OCI-LY7 (cell line): ENCODE measurements at regions not wholly inside any gene's neighbourhood (a gene's known extent, or its start where the extent isn't known, plus 50 kb on each side); places are given as distances from the start of the nearest gene placed in this dataset.

Experiments used
- BruUV-seq: library from RNA; stranded (reverse); fragments of 400-500 nt; replicated peaks from 2 replicates; lab custom pipeline; 2021; lab: Mats Ljungman, UMichigan
- CTCF ChIA-PET: fragments of 300-600 bp; sonication (Branson Sonifier 250); formaldehyde crosslinking; loops from one replicate; lab custom pipeline; 2022; ENCODE audit warnings: antibody characterized with exemption; ENCODE audit not compliant: unreplicated experiment; lab: Charles Lee
- POLR2A ChIA-PET: fragments of 300-600 bp; sonication (Branson Sonifier 250); formaldehyde crosslinking; loops from one replicate; lab custom pipeline; 2022; ENCODE audit warnings: antibody characterized with exemption; lab: Charles Lee
- DNase-seq: peaks from one replicate; pipeline ENCODE4 v3.0.0-alpha.2; 2015; ENCODE audit warnings: low spot score
- H2AFZ ChIP-seq: fragments of 200-600 bp; sonication (generic), shearing (Covaris generic); 2 replicates; pipeline ENCODE4 v1.6.1; 2014; ENCODE audit warnings: mild to moderate bottlenecking, antibody characterized with exemption, low read length, moderate library complexity
- H3K27ac ChIP-seq: fragments of 200-600 bp; sonication (generic); 2 replicates; pipeline ENCODE4 v1.5.1; 2014; ENCODE audit warnings: mixed run types, low read depth, mild to moderate bottlenecking, moderate library complexity, low read length, inconsistent platforms; ENCODE audit not compliant: poor library complexity, severe bottlenecking
- H3K36me3 ChIP-seq: fragments of 200-600 bp; sonication (generic); 2 replicates; pipeline ENCODE4 v1.6.1; 2014; ENCODE audit warnings: mild to moderate bottlenecking, antibody characterized with exemption, low read length, moderate library complexity, mixed read lengths; ENCODE audit not compliant: insufficient read depth
- H3K4me1 ChIP-seq: fragments of 200-600 bp; sonication (generic); 2 replicates; pipeline ENCODE4 v1.5.1; 2014; ENCODE audit warnings: mild to moderate bottlenecking, low read length; ENCODE audit not compliant: insufficient read depth, poor library complexity, severe bottlenecking
- H3K4me2 ChIP-seq: fragments of 200-600 bp; sonication (generic); 2 replicates; pipeline ENCODE4 v1.6.1; 2014; ENCODE audit warnings: mild to moderate bottlenecking, low read length
- H3K4me3 ChIP-seq: fragments of 200-600 bp; sonication (generic); 2 replicates; pipeline ENCODE4 v1.5.1; 2014; ENCODE audit warnings: mild to moderate bottlenecking, low read depth, low read length; ENCODE audit not compliant: poor library complexity, severe bottlenecking
- H3K79me2 ChIP-seq: fragments of 200-600 bp; sonication (generic); 2 replicates; pipeline ENCODE4 v1.6.1; 2016; ENCODE audit warnings: low read depth, mild to moderate bottlenecking, low read length, moderate library complexity, mixed read lengths; ENCODE audit not compliant: insufficient read depth
- H3K9me2 ChIP-seq: fragments of 200-600 bp; sonication (generic); 2 replicates; pipeline ENCODE4 v1.6.1; 2016; ENCODE audit warnings: mild to moderate bottlenecking, low read length, mixed read lengths; ENCODE audit not compliant: insufficient read depth
- H3K9me3 ChIP-seq: fragments of 200-600 bp; sonication (generic); 2 replicates; pipeline ENCODE4 v1.6.1; 2014; ENCODE audit warnings: mild to moderate bottlenecking, mixed run types, low read length, mixed read lengths
- H4K20me1 ChIP-seq: fragments of 200-600 bp; sonication (generic); 2 replicates; pipeline ENCODE4 v1.6.1; 2014; ENCODE audit warnings: mild to moderate bottlenecking, antibody characterized with exemption, low read length, moderate library complexity, mixed read lengths; ENCODE audit not compliant: insufficient read depth
- CTCF ChIP-seq: fragments of 200-600 bp; sonication (generic); conservative IDR thresholded peaks from 2 replicates; pipeline ENCODE4 v1.5.1; 2014; ENCODE audit warnings: mild to moderate bottlenecking, antibody characterized with exemption, low read length, moderate library complexity, mixed read lengths
- EZH2phosphoT487 ChIP-seq: fragments of 200-600 bp; sonication (generic); IDR thresholded peaks from 2 replicates; pipeline ENCODE4 v1.6.1; 2018; ENCODE audit warnings: low read depth, borderline replicate concordance, mild to moderate bottlenecking, mixed run types, antibody characterized with exemption, low read length, moderate library complexity, mixed read lengths
- intact Hi-C: fragments of 100-400 bp; cut with micrococcal nuclease; formaldehyde crosslinking; loops from one replicate; pipeline ENCODE4 v1.10.0; 2022; ENCODE audit not compliant: unreplicated experiment

- Histone ChIP-seq H3K9me3 (no peaks in the 10 kb centered on the region), H3K4me2 (no peak overlapping the region)
- POLR2A ChIA-PET = interaction anchor here (1.3 kb wide), 1 partner anchor 14 kb away, joined by 3 read pairs; no protein-coding TSS in a partner anchor
Measured at GRCh38 chr15:61753018-61753710, 307.1 kb downstream of the VPS13C start.

GRCh38 chr15:61752001-61752400, 308.2 kb downstream of the VPS13C start:
- H4K20me1 ChIP-seq = no peaks in the 10 kb centered on the region
- H3K79me2 ChIP-seq = no peaks in the 10 kb centered on the region
- no peak overlapping the region for H2AFZ ChIP-seq
- TF ChIP-seq CTCF (no peak), EZH2phosphoT487 (no peak)
- no peak for DNase-seq
- no peak overlapping the region for H3K27ac ChIP-seq
- H3K36me3 ChIP-seq = no peaks in the 10 kb centered on the region
- intact Hi-C loops = no loop called here
- BruUV-seq = no TSS peak
- no peaks in the 10 kb centered on the region for H3K9me3 ChIP-seq
- no peaks in the 10 kb centered on the region for H3K9me2 ChIP-seq
- ChIA-PET POLR2A (no interaction called here), CTCF (no interaction called here)
- no peak overlapping the region for H3K4me2 ChIP-seq
- no peak overlapping the region for H3K4me3 ChIP-seq
- H3K4me1 ChIP-seq = no peaks in the 10 kb centered on the region

More at GRCh38 chr15:61753018-61753710, 307.1 kb downstream of the VPS13C start:
- CTCF ChIA-PET = no interaction called here
- TF ChIP-seq EZH2phosphoT487 (no peak), CTCF (no peak)
- H3K4me3 ChIP-seq = no peak overlapping the region
- H3K9me2 ChIP-seq = no peaks in the 10 kb centered on the region
- no peak overlapping the region for H3K27ac ChIP-seq
- intact Hi-C loops = no loop called here
- BruUV-seq = no TSS peak
- no peak for DNase-seq
- H2AFZ ChIP-seq = no peak overlapping the region
- no peaks in the 10 kb centered on the region for H4K20me1 ChIP-seq
- no peaks in the 10 kb centered on the region for H3K79me2 ChIP-seq
- H3K36me3 ChIP-seq = no peaks in the 10 kb centered on the region
- H3K4me1 ChIP-seq = no peaks in the 10 kb centered on the region

GRCh38 chr15:61750271-61751084, 309.8 kb downstream of the VPS13C start:
- Histone ChIP-seq H3K79me2 (no peaks in the 10 kb centered on the region), H2AFZ (no peak overlapping the region), H3K9me2 (no peaks in the 10 kb centered on the region), H3K4me1 (no peaks in the 10 kb centered on the region), H4K20me1 (no peaks in the 10 kb centered on the region), H3K4me3 (no peak overlapping the region), H3K36me3 (no peaks in the 10 kb centered on the region), H3K9me3 (no peaks in the 10 kb centered on the region), H3K27ac (no peak overlapping the region), H3K4me2 (no peak overlapping the region)
- BruUV-seq = no TSS peak
- intact Hi-C loops = no loop called here
- POLR2A ChIA-PET = no interaction called here
- DNase-seq = no peak
- TF ChIP-seq EZH2phosphoT487 (no peak), CTCF (no peak)
- CTCF ChIA-PET = no interaction called here
